ENCODE measurements at regions not wholly inside any gene's neighbourhood (a gene's known extent, or its start where the extent isn't known, plus 50 kb on each side); places are given as distances from the start of the nearest gene placed in this dataset.

DNA sequence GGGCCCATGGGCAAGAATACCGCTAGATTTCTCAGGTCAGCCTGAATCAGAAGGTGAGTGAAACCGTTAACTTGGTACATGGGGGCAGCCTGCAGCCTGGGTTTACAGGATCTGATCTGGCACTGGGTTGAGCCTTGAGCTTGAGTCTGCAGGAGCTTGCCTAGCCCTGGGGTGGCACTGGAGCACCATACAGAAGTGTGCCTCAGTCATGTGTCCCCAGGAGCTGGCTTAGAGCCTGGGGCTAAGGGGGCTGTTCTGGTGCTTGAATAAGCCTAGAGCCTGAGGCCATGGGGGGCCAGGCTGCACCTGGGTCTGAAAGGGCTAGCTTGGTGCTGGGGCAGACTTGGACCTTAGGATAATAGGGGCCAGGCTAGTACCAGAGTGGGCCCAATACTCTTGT, 457.2 kb upstream of the PBX1 start:
- TF ChIP-seq POLR2AphosphoS5 (IDR thresholded peaks at IDR 0.05; ENCODE audit: insufficient read depth in 1 of 2, low read depth in 1 of 2) = no peak
- TF ChIP-seq, protein P1, sequence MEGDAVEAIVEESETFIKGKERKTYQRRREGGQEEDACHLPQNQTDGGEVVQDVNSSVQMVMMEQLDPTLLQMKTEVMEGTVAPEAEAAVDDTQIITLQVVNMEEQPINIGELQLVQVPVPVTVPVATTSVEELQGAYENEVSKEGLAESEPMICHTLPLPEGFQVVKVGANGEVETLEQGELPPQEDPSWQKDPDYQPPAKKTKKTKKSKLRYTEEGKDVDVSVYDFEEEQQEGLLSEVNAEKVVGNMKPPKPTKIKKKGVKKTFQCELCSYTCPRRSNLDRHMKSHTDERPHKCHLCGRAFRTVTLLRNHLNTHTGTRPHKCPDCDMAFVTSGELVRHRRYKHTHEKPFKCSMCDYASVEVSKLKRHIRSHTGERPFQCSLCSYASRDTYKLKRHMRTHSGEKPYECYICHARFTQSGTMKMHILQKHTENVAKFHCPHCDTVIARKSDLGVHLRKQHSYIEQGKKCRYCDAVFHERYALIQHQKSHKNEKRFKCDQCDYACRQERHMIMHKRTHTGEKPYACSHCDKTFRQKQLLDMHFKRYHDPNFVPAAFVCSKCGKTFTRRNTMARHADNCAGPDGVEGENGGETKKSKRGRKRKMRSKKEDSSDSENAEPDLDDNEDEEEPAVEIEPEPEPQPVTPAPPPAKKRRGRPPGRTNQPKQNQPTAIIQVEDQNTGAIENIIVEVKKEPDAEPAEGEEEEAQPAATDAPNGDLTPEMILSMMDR (IDR thresholded peaks at IDR 0.05) = no peak
- no peak for TF ChIP-seq POLR2A (IDR thresholded peaks at IDR 0.05)
- no peak for DNase-seq (ENCODE audit: extremely low spot score in 2 of 2)

DNA sequence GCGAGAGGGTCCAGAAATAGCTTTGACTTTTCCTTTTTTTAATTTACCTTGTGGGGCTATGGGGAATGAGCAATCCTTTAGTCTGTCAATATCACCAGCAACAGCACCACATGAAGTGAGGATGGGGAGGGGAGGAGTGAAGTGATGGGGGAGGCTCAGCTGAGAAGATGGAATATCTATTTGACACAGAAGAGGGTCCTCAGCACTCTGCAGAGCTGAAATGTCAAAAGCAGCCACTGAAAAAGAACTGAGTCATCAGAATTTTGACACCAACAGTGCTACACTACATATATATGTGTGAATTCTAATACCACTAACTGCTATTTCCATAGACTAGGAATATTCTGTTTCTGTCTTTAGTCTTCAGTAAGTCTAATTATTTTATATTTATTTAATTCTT, 427.0 kb upstream of the PBX1 start:
- no peak for TF ChIP-seq POLR2AphosphoS5 (IDR thresholded peaks at IDR 0.05; ENCODE audit: insufficient read depth in 1 of 2, low read depth in 1 of 2)
- TF ChIP-seq, protein P1 (IDR thresholded peaks at IDR 0.05) = no peak
- TF ChIP-seq POLR2A (IDR thresholded peaks at IDR 0.05) = no peak

More for the DNA sequence above, 457.2 kb upstream of the PBX1 start:
- no peaks in the 10 kb centered on the region for H3K27me3 ChIP-seq
- H3K36me3 ChIP-seq = no peaks in the 10 kb centered on the region
- no peak overlapping the region for H3K27ac ChIP-seq
- intact Hi-C loops (cut with DNase I) = no loop called here
- H3K9me3 ChIP-seq = no peaks in the 10 kb centered on the region
- H3K4me3 ChIP-seq = no peak overlapping the region
- H3K4me1 ChIP-seq = no peaks in the 10 kb centered on the region

DNA sequence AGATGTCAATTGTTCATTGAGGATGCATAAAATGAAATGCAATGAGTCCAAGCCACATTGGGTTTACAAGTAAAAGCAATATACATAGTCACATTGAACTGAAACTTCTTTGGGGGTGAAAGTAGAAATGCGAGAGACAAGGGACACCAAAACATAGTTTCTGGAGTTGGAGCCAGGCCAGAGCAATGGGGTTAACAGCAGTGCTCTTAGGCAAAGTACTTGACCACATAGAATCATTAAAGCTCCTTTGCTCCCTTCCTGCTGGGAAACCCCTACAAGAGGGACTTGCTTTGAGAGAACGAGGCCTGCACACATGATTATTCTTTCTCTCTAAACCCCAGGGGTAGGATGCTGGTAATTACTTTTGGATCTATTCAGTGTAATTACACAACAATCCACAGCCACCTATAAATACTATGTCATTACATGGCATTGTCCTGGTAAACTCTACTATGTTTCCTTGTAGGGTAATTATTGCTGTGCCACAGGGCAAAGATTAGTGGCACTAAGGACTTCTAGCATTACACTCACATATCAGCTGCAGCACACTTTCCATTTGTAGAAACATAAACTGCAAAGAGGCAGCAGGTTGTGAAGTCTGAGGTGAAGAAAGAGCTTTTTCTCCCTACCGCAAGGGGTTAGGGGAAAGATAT, 421.6 kb upstream of the PBX1 start:
- Histone ChIP-seq H3K27me3 (no peaks in the 10 kb centered on the region), H3K4me1 (no peaks in the 10 kb centered on the region), H3K9me3 (no peaks in the 10 kb centered on the region), H3K36me3 (no peaks in the 10 kb centered on the region), H3K4me3 (no peak overlapping the region), H3K27ac (no peak overlapping the region)
- TF ChIP-seq, protein P1 (IDR thresholded peaks at IDR 0.05) = no peak
- no peak for TF ChIP-seq POLR2A (IDR thresholded peaks at IDR 0.05)
- no peak for TF ChIP-seq POLR2AphosphoS5 (IDR thresholded peaks at IDR 0.05; ENCODE audit: insufficient read depth in 1 of 2, low read depth in 1 of 2)
- no peak for DNase-seq (ENCODE audit: extremely low spot score in 2 of 2)
- intact Hi-C loops (cut with DNase I) = no loop called here

More for the DNA sequence above, 427.0 kb upstream of the PBX1 start:
- H3K27me3 ChIP-seq = no peaks in the 10 kb centered on the region
- no peak for DNase-seq (ENCODE audit: extremely low spot score in 2 of 2)
- no peak overlapping the region for H3K27ac ChIP-seq
- intact Hi-C loops (cut with DNase I) = no loop called here
- H3K4me3 ChIP-seq = no peak overlapping the region
- H3K4me1 ChIP-seq = no peaks in the 10 kb centered on the region
- H3K9me3 ChIP-seq = no peaks in the 10 kb centered on the region
- no peaks in the 10 kb centered on the region for H3K36me3 ChIP-seq

DNA sequence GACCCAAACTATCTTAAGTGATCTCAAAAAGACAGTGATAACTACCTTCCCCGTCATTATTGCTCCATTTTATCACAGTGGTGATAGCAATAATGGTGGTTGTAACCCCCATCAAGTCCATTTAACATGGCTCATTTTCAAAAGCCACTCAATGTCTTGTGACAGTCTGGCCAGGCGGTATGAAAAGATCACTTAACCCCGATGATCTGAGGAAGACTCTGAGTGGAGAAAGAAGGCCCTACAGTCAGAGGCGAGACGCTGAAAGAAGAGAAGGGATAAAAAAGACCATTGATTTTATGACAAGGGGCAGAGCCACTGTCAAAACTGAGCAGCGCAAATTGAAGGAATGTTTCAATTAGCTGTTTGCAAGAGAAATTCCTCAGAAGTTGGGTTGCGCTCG, 417.2 kb upstream of the PBX1 start:
- Histone ChIP-seq H3K9me3 (no peaks in the 10 kb centered on the region), H3K36me3 (no peaks in the 10 kb centered on the region), H3K4me3 (no peak overlapping the region), H3K27me3 (no peaks in the 10 kb centered on the region), H3K4me1 (no peaks in the 10 kb centered on the region), H3K27ac (no peak overlapping the region)
- intact Hi-C loops (cut with DNase I) = no loop called here
- TF ChIP-seq, protein P1 (IDR thresholded peaks at IDR 0.05) = no peak
- TF ChIP-seq POLR2AphosphoS5 (IDR thresholded peaks at IDR 0.05; ENCODE audit: insufficient read depth in 1 of 2, low read depth in 1 of 2) (no peak), POLR2A (IDR thresholded peaks at IDR 0.05) (no peak)
- no peak for DNase-seq (ENCODE audit: extremely low spot score in 2 of 2)

- no peak for TF ChIP-seq POLR2A (IDR thresholded peaks at IDR 0.05)
- TF ChIP-seq POLR2AphosphoS5 (IDR thresholded peaks at IDR 0.05; ENCODE audit: insufficient read depth in 1 of 2, low read depth in 1 of 2) = no peak
- TF ChIP-seq, protein P1 (IDR thresholded peaks at IDR 0.05) = no peak
- DNase-seq (ENCODE audit: extremely low spot score in 2 of 2) = no peak
- Histone ChIP-seq H3K4me1 (no peaks in the 10 kb centered on the region), H3K27me3 (no peaks in the 10 kb centered on the region), H3K27ac (no peak overlapping the region), H3K9me3 (no peaks in the 10 kb centered on the region), H3K36me3 (no peaks in the 10 kb centered on the region), H3K4me3 (no peak overlapping the region)
- intact Hi-C loops (cut with DNase I) = no loop called here
Measured at GRCh38 chr1:164154622-164155021, 404.4 kb upstream of the PBX1 start.
